GM18511 (cell line): ENCODE measurements at regions not wholly inside any gene's neighbourhood (a gene's known extent, or its start where the extent isn't known, plus 50 kb on each side); places are given as distances from the start of the nearest gene placed in this dataset.

Experiments used
- ATAC-seq: cut with Tn5 transposase; IDR thresholded peaks from one replicate; pipeline ENCODE4 v1.9.1; 2021; ENCODE audit warnings: mild to moderate bottlenecking, moderate library complexity; ENCODE audit not compliant: unreplicated experiment

- no peak for ATAC-seq
These were observed 90.2 kb downstream of the KCTD12 start for GRCh38 chr13:76795701-76796695.

- no peak for ATAC-seq
These were observed 93.4 kb downstream of the KCTD12 start for GRCh38 chr13:76792731-76793347.

GRCh38 chr13:76790980-76791819 is 95.0 kb downstream of the KCTD12 start:
- no peak for ATAC-seq

GRCh38 chr13:76790526-76790925 is 95.7 kb downstream of the KCTD12 start:
- no peak for ATAC-seq

- no peak for ATAC-seq
These were observed 102.4 kb downstream of the KCTD12 start for GRCh38 chr13:76783798-76784197.

- ATAC-seq, result no peak
These were observed 107.4 kb downstream of the KCTD12 start for GRCh38 chr13:76778853-76779252.

- no peak for ATAC-seq
These were observed 109.1 kb downstream of the KCTD12 start for GRCh38 chr13:76777096-76777495.

- ATAC-seq, result no peak
These were observed 111.0 kb downstream of the KCTD12 start for GRCh38 chr13:76775088-76775740.

GRCh38 chr13:76773448-76774094 is 112.6 kb downstream of the KCTD12 start:
- ATAC-seq, result no peak

- ATAC-seq, result no peak
These were observed 114.0 kb downstream of the KCTD12 start for GRCh38 chr13:76772241-76772640.

GRCh38 chr13:76769271-76769791 is 116.9 kb downstream of the KCTD12 start:
- no peak for ATAC-seq

GRCh38 chr13:76768384-76768783 is 117.8 kb downstream of the KCTD12 start:
- ATAC-seq, result no peak

- no peak for ATAC-seq
These were observed 121.3 kb downstream of the KCTD12 start for GRCh38 chr13:76764916-76765315.

- ATAC-seq, result no peak
These were observed 121.8 kb downstream of the KCTD12 start for GRCh38 chr13:76764429-76764828.

- ATAC-seq, result no peak
These were observed 123.5 kb downstream of the KCTD12 start for GRCh38 chr13:76762721-76763120.

GRCh38 chr13:76759877-76760276 is 126.3 kb downstream of the KCTD12 start:
- ATAC-seq, result no peak

GRCh38 chr13:76758738-76759137 is 127.5 kb downstream of the KCTD12 start:
- no peak for ATAC-seq

GRCh38 chr13:76758257-76758656 is 127.9 kb downstream of the KCTD12 start:
- ATAC-seq, result no peak

- no peak for ATAC-seq
These were observed 129.8 kb downstream of the KCTD12 start for GRCh38 chr13:76756451-76756850.

GRCh38 chr13:76754414-76754813 is 131.8 kb downstream of the KCTD12 start:
- no peak for ATAC-seq
